ENCODE measurements at regions not wholly inside any gene's neighbourhood (a gene's known extent, or its start where the extent isn't known, plus 50 kb on each side); places are given as distances from the start of the nearest gene placed in this dataset.

- Histone ChIP-seq H3K27ac (no peak overlapping the region), H3K4me3 (no peak overlapping the region)
- DNase-seq (ENCODE audit: low spot score), result no peak
- TF ChIP-seq, protein P1, sequence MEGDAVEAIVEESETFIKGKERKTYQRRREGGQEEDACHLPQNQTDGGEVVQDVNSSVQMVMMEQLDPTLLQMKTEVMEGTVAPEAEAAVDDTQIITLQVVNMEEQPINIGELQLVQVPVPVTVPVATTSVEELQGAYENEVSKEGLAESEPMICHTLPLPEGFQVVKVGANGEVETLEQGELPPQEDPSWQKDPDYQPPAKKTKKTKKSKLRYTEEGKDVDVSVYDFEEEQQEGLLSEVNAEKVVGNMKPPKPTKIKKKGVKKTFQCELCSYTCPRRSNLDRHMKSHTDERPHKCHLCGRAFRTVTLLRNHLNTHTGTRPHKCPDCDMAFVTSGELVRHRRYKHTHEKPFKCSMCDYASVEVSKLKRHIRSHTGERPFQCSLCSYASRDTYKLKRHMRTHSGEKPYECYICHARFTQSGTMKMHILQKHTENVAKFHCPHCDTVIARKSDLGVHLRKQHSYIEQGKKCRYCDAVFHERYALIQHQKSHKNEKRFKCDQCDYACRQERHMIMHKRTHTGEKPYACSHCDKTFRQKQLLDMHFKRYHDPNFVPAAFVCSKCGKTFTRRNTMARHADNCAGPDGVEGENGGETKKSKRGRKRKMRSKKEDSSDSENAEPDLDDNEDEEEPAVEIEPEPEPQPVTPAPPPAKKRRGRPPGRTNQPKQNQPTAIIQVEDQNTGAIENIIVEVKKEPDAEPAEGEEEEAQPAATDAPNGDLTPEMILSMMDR (IDR thresholded peaks at IDR 0.05), result no peak
Measured at GRCh38 chr18:60044290-60045006, 144.7 kb downstream of the PMAIP1 start.

DNA sequence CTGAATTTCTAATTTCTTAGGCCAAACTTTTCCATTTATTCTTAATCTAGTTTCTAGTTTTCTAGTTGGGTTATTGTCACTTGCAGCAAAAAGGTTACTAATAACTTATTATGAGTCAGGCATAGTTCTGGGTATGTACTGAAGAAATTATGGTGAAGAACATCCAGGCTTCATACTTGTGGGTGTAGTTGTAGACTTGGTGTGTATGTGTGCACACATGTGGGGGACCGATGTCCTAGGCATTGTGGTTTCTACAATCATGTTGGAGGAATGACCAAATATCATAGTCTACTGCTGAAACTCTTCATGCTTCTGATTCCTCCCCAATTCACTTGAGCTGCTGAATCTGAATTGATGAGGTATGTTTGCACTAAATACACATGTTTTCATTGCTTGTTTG is 141.2 kb downstream of the PMAIP1 start:
- no peak overlapping the region for H3K4me3 ChIP-seq
- H3K27ac ChIP-seq, result no peak overlapping the region
- TF ChIP-seq, protein P1 (IDR thresholded peaks at IDR 0.05), result no peak
- no peak for DNase-seq (ENCODE audit: low spot score)

DNA sequence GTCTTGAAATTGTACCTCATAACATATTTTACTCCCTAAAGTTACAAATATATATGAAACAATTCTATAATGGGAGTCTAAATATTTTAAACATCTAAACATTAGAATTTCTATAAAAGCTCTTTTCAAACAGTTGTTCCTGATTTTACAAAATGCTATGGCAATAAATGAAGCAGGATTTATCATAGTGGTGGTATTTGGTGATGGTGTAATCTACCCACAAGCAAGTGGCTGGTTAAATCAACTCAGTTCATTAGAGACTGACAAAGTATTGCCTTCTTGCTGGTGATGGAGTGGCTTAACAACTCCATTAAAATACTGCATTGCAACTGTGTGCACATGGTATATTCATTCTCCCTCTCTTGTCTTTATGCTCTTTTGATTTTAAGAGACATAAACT is 138.9 kb downstream of the PMAIP1 start:
- TF ChIP-seq, protein P1 (IDR thresholded peaks at IDR 0.05), result no peak
- DNase-seq (ENCODE audit: low spot score), result no peak
- Histone ChIP-seq H3K4me3 (no peak overlapping the region), H3K27ac (no peak overlapping the region)

GRCh38 chr18:60027397-60027796 is 127.6 kb downstream of the PMAIP1 start:
- TF ChIP-seq, protein P1 (IDR thresholded peaks at IDR 0.05), result no peak
- Histone ChIP-seq H3K27ac (no peak overlapping the region), H3K4me3 (no peak overlapping the region)
- no peak for DNase-seq (ENCODE audit: low spot score)

- TF ChIP-seq, protein P1 (IDR thresholded peaks at IDR 0.05), result no peak
- H3K27ac ChIP-seq, result no peak overlapping the region
- DNase-seq (ENCODE audit: low spot score), result no peak
- H3K4me3 ChIP-seq, result no peak overlapping the region
Measured at GRCh38 chr18:60024857-60025256, 125.1 kb downstream of the PMAIP1 start.

DNA sequence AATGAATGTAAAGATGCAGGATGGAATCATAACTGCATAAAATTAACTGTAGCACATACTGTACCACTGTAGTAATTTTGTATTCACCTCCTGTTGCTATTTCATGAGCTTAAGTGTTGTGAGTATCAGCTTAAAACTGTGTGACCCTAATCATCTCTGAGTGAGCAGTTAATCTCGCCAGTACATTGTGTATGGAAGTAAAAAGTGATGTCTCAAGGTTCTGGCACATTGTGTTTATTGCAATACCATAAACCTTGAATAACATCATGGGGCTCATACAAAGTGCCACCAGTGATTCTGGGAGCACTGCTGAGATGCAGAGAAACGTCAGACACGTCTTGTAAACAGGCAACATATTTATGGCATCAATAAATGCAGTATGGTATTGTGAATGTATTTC is 124.5 kb downstream of the PMAIP1 start:
- DNase-seq (ENCODE audit: low spot score), result no peak
- Histone ChIP-seq H3K4me3 (no peak overlapping the region), H3K27ac (no peak overlapping the region)
- TF ChIP-seq, protein P1 (IDR thresholded peaks at IDR 0.05), result no peak

DNA sequence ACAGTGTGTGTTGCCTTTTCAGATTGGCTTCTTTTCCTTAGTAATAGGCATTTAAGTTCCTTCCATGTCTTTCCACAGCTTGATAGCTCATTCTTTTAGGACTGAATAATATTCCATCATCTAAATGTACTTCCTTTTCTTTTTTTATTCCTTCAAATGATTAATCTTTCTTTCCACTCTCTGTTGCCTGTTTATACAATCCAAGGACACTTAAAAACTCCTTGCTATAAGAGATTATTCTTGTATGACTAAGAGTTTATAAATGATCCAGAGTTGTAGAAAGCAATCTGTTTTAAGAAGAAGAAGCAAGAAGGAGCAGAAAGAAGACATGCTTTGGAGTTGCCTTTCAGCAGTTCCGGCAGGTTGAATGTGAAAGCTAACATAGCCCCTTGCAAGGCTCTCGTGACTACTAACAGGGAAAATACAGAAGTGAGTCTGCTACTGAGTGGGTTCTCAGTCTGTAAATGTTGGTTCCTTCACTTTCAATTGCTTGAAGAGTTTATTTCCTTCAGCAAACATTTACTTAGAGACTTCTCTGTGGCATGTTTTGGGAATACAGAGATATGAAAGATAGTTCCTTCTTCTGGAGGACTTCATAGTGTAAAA is 123.0 kb downstream of the PMAIP1 start:
- DNase-seq (ENCODE audit: low spot score), result no peak
- no peak overlapping the region for H3K4me3 ChIP-seq
- no peak overlapping the region for H3K27ac ChIP-seq
- TF ChIP-seq, protein P1 (IDR thresholded peaks at IDR 0.05), result no peak

Measured in coronary artery (tissue), 2 donors.